Endothelial cell of umbilical vein (primary cell): ENCODE measurements at regions not wholly inside any gene's neighbourhood (a gene's known extent, or its start where the extent isn't known, plus 50 kb on each side); places are given as distances from the start of the nearest gene placed in this dataset.

ENCODE experiments used
- BruUV-seq: library from RNA; stranded (reverse); fragments of 400-500 nt; replicated peaks from 2 replicates; lab custom pipeline; 2021; lab: Mats Ljungman, UMichigan
- CTCF ChIA-PET: fragments of 300-600, 350-600 bp; sonication (Branson Sonifier 250); formaldehyde crosslinking; loops from one replicate; lab custom pipeline; 2021; ENCODE audit warnings: antibody characterized with exemption, inconsistent platforms; lab: Charles Lee
- POLR2A ChIA-PET: fragments of 300-600, 350-600 bp; sonication (Branson Sonifier 250); formaldehyde crosslinking; loops from one replicate; lab custom pipeline; 2021; ENCODE audit warnings: antibody characterized with exemption, inconsistent platforms; lab: Charles Lee
- DNase-seq: peaks from one replicate; pipeline ENCODE4 v3.0.0-alpha.2; 2011; ENCODE audit warnings: low read depth, low spot score
- FAIRE-seq: peaks from 2 replicates; lab custom pipeline; 2011; peaks lifted over from hg19 to GRCh38; lab: Jason Lieb, UNC
- H2AFZ ChIP-seq: 2 replicates; pipeline ENCODE4 v1.6.0; 2012; ENCODE audit warnings: low read depth, low read length, control low read depth, inconsistent platforms
- H3K27ac ChIP-seq: 2 replicates; pipeline ENCODE4 v1.5.1; 2011; ENCODE audit warnings: low read depth, mild to moderate bottlenecking, control low read depth, low read length, moderate library complexity; ENCODE audit not compliant: insufficient read depth
- H3K27me3 ChIP-seq, 2 experiments: 2 replicates each; pipeline versions ENCODE4 v1.6.0 to v1.6.1; 2011; ENCODE audit warnings: low read length in 2 of 2, mixed read lengths in 1 of 2; ENCODE audit not compliant: control insufficient read depth in 2 of 2, insufficient read depth in 2 of 2
- H3K36me3 ChIP-seq, 2 experiments: 2 replicates in 1 of 2; 3 replicates in 1 of 2; pipeline ENCODE4 v1.5.1; 2011; ENCODE audit warnings: low read length in 2 of 2, mild to moderate bottlenecking in 1 of 2, moderate library complexity in 1 of 2; ENCODE audit not compliant: control insufficient read depth in 2 of 2, insufficient read depth in 2 of 2; ENCODE audit errors: extremely low read depth in 1 of 2
- H3K4me1 ChIP-seq: 3 replicates; pipeline ENCODE4 v1.5.1; 2011; ENCODE audit warnings: mild to moderate bottlenecking, low read length; ENCODE audit not compliant: control insufficient read depth, insufficient read depth; ENCODE audit errors: extremely low read depth
- H3K4me2 ChIP-seq: 2 replicates; pipeline ENCODE4 v1.6.1; 2011; ENCODE audit warnings: low read length, control low read depth, mixed read lengths; ENCODE audit not compliant: insufficient read depth
- H3K4me3 ChIP-seq, 3 experiments: fragments of 200-600 bp in 1 of 3; sonication (generic), shearing (Covaris generic) in 1 of 3; replicated peaks in 1 of 3; 2 replicates each; pipeline ENCODE4 v1.5.1; 2011 to 2016; ENCODE audit warnings: control low read depth in 3 of 3, low read length in 3 of 3, mild to moderate bottlenecking in 2 of 3, inconsistent platforms in 1 of 3, low read depth in 1 of 3, moderate library complexity in 1 of 3; ENCODE audit not compliant: insufficient read depth in 1 of 3
- H3K79me2 ChIP-seq: 2 replicates; pipeline ENCODE4 v1.6.0; 2012; ENCODE audit warnings: low read length, inconsistent platforms; ENCODE audit not compliant: control insufficient read depth, insufficient read depth
- H3K9ac ChIP-seq: replicated peaks from 2 replicates; pipeline ENCODE3; 2011; ENCODE audit warnings: low read length, control low read depth; ENCODE audit not compliant: insufficient read depth; ENCODE audit errors: extremely low read depth
- H3K9me1 ChIP-seq: replicated peaks from 3 replicates; pipeline ENCODE4 v1.6.0; 2011; ENCODE audit warnings: mild to moderate bottlenecking, low read length; ENCODE audit not compliant: control insufficient read depth, insufficient read depth; ENCODE audit errors: extremely low read depth
- H3K9me3 ChIP-seq: replicated peaks from 2 replicates; pipeline ENCODE4 v1.5.1; 2012; ENCODE audit warnings: low read length, inconsistent platforms; ENCODE audit not compliant: control insufficient read depth, insufficient read depth
- H4K20me1 ChIP-seq: replicated peaks from 2 replicates; pipeline ENCODE3; 2011; ENCODE audit warnings: mild to moderate bottlenecking, low read length; ENCODE audit not compliant: control insufficient read depth, insufficient read depth; ENCODE audit errors: extremely low read depth
- CTCF ChIP-seq, 2 donors: IDR thresholded peaks; 1 replicate in 1 of 2; 2 replicates in 1 of 2; pipeline ENCODE4 v1.5.1; 2011; ENCODE audit warnings: low read length in 2 of 2, mild to moderate bottlenecking in 2 of 2, moderate library complexity in 2 of 2, control low read depth in 1 of 2, inconsistent platforms in 1 of 2, low read depth in 1 of 2; ENCODE audit not compliant: insufficient read depth in 1 of 2; ENCODE audit errors: extremely low read depth in 1 of 2
- EZH2 ChIP-seq: IDR thresholded peaks from 2 replicates; pipeline ENCODE4 v1.6.1; 2012; ENCODE audit warnings: borderline replicate concordance, low read depth, mild to moderate bottlenecking, moderate library complexity, low read length, inconsistent platforms; ENCODE audit not compliant: severe bottlenecking
- FOS ChIP-seq: IDR thresholded peaks from 2 replicates; pipeline ENCODE4 v1.6.1; 2011; ENCODE audit warnings: mild to moderate bottlenecking, low read length, moderate library complexity, borderline replicate concordance; ENCODE audit not compliant: insufficient read depth
- GATA2 ChIP-seq: IDR thresholded peaks from 2 replicates; pipeline ENCODE4 v1.7.0; 2011; ENCODE audit warnings: low read depth, mild to moderate bottlenecking, moderate library complexity, mixed read lengths, low read length; ENCODE audit not compliant: insufficient read length, insufficient read depth
- JUN ChIP-seq: IDR thresholded peaks from 2 replicates; pipeline ENCODE4 v1.6.1; 2011; ENCODE audit warnings: borderline replicate concordance, low read depth; ENCODE audit not compliant: insufficient read length, insufficient read depth
- MAX ChIP-seq: IDR thresholded peaks from 2 replicates; pipeline ENCODE4 v1.6.1; 2011; ENCODE audit not compliant: insufficient read depth, insufficient read length
- POLR2A ChIP-seq: IDR thresholded peaks from 2 replicates; pipeline ENCODE4 v1.6.1; 2012; ENCODE audit warnings: low read depth, mild to moderate bottlenecking, control low read depth, low read length
- POLR2AphosphoS5 ChIP-seq: IDR thresholded peaks from 2 replicates; pipeline ENCODE4 v1.6.1; 2012; ENCODE audit warnings: low read depth, mild to moderate bottlenecking, control low read depth, low read length, moderate library complexity; ENCODE audit not compliant: insufficient read depth
- dilution Hi-C: fragments of 300-500 bp; cut with MboI; formaldehyde crosslinking; loops from one replicate; pipeline ENCODE4 v1.15.0; 2019; ENCODE audit warnings: low sequenced_read_pairs; ENCODE audit not compliant: extremely low pct_ligation_motif_present
- intact Hi-C: fragments of 100-400 bp; cut with micrococcal nuclease; formaldehyde crosslinking; loops from one replicate; pipeline ENCODE4 v1.10.0; 2022

- FAIRE-seq (no peak), DNase-seq (no peak)
- Histone ChIP-seq H3K27ac (no peak overlapping the region), H3K4me3 (no peak overlapping the region), H4K20me1 (no peaks in the 10 kb centered on the region), H3K27me3 (no peaks in the 10 kb centered on the region), H3K4me1 (no peaks in the 10 kb centered on the region), H3K79me2 (no peaks in the 10 kb centered on the region), H3K36me3 (no peaks in the 10 kb centered on the region), H2AFZ (no peak overlapping the region), H3K9me1 (no peaks in the 10 kb centered on the region), H3K9me3 (no peaks in the 10 kb centered on the region), H3K9ac (no peak overlapping the region), H3K4me2 (no peak overlapping the region)
- POLR2A ChIA-PET = no interaction called here
- BruUV-seq = no TSS peak
- dilution Hi-C loops (no loop called here), intact Hi-C loops (no loop called here)
- TF ChIP-seq GATA2 (no peak), EZH2 (no peak), CTCF (IDR thresholded peaks at IDR 0.05; ENCODE audit: extremely low read depth in 1 of 2, insufficient read depth in 1 of 2, low read depth in 1 of 2, low read length in 2 of 2) (no peak), POLR2AphosphoS5 (no peak), FOS (no peak), JUN (no peak), MAX (no peak), POLR2A (no peak)
- CTCF ChIA-PET = no interaction called here
Measured at GRCh38 chr12:14200598-14200997, 164.9 kb upstream of the ATF7IP start.
